Thyroid gland (tissue), 4 donors: ENCODE measurements at regions not wholly inside any gene's neighbourhood (a gene's known extent, or its start where the extent isn't known, plus 50 kb on each side); places are given as distances from the start of the nearest gene placed in this dataset.

ENCODE experiments used
- CTCF ChIP-seq, 6 experiments: fragments of 200-600 bp in 3 of 6; fragments of 450-650 bp in 3 of 6; sonication (generic) in 3 of 6; IDR thresholded peaks; one replicate each; pipeline ENCODE4 v1.5.1; 2016 to 2019; ENCODE audit warnings: antibody characterized with exemption in 6 of 6, mild to moderate bottlenecking in 2 of 6, inconsistent platforms in 1 of 6, moderate library complexity in 1 of 6
- POLR2A ChIP-seq, 2 donors: fragments of 450-650 bp; IDR thresholded peaks; one replicate each; pipeline ENCODE4 v1.6.1; 2017; ENCODE audit warnings: antibody characterized with exemption in 2 of 2, mild to moderate bottlenecking in 2 of 2, moderate library complexity in 1 of 2

- TF ChIP-seq POLR2A (IDR thresholded peaks at IDR 0.05): no peak
- TF ChIP-seq CTCF (IDR thresholded peaks at IDR 0.05): no peak
Observed at GRCh38 chr2:217709478-217710210, 293.2 kb downstream of the TNS1 start.
